AG09309 (cell line): ENCODE measurements at regions not wholly inside any gene's neighbourhood (a gene's known extent, or its start where the extent isn't known, plus 50 kb on each side); places are given as distances from the start of the nearest gene placed in this dataset.

Experiments used
- DNase-seq: peaks from one replicate; pipeline ENCODE4 v3.0.0-alpha.2; 2010; ENCODE audit warnings: low read depth
- H3K4me3 ChIP-seq: 2 replicates; pipeline ENCODE4 v1.5.1; 2011; ENCODE audit warnings: mild to moderate bottlenecking, low read depth, low read length, moderate library complexity; ENCODE audit not compliant: control insufficient read depth
- TF ChIP-seq, protein P1 (sequence below): IDR thresholded peaks from 2 replicates; pipeline ENCODE4 v1.5.1; 2011; ENCODE audit warnings: mild to moderate bottlenecking, low read depth, low read length, inconsistent platforms; ENCODE audit not compliant: insufficient read depth, control insufficient read depth; ENCODE audit errors: missing control alignments

DNA sequence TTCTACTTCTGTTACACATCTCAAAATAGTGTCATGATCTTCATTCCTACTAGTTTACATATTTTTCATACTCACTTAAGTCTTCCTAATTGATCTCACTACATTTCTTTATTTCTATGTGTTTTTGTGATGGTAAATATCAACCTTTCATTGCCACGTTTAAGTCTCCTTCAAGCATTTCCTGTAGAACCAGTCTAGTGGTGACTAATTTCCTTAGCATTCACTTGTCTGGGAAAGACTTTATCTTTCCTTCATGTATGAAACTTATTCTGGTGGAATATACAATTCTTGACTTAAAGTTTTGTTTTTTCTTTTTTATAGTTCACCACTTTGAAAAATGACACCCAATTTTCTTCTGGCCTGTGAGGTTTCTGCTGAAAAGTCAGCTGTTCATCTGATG, 181.4 kb upstream of the NEIL3 start:
- TF ChIP-seq, protein P1, sequence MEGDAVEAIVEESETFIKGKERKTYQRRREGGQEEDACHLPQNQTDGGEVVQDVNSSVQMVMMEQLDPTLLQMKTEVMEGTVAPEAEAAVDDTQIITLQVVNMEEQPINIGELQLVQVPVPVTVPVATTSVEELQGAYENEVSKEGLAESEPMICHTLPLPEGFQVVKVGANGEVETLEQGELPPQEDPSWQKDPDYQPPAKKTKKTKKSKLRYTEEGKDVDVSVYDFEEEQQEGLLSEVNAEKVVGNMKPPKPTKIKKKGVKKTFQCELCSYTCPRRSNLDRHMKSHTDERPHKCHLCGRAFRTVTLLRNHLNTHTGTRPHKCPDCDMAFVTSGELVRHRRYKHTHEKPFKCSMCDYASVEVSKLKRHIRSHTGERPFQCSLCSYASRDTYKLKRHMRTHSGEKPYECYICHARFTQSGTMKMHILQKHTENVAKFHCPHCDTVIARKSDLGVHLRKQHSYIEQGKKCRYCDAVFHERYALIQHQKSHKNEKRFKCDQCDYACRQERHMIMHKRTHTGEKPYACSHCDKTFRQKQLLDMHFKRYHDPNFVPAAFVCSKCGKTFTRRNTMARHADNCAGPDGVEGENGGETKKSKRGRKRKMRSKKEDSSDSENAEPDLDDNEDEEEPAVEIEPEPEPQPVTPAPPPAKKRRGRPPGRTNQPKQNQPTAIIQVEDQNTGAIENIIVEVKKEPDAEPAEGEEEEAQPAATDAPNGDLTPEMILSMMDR: no peak
- H3K4me3 ChIP-seq: no peak overlapping the region
- DNase-seq: no peak

DNA sequence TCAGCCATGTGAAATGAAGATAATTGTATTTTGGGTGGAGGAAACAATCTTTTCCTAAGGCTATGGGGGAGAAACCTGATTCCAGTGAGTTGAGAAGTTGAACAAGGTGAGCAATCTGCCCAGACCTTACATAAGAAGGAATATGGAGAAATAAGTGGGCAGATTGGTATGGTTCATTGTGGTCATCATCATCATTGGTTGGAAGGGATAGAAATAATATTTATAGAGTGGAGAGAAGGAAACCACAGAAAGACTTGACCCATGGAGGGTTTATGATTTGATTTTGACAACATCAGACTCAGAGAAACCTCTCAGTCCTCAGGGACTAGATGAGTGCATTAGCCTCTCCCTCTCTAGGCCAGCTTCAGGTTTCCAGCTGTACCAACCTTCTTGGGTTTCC, 177.9 kb upstream of the NEIL3 start:
- no peak for DNase-seq
- H3K4me3 ChIP-seq: no peak overlapping the region
- TF ChIP-seq, protein P1: no peak

- H3K4me3 ChIP-seq: no peak overlapping the region
- no peak for DNase-seq
- TF ChIP-seq, protein P1: no peak
These were observed 162.0 kb upstream of the NEIL3 start for GRCh38 chr4:177147668-177148067.

DNA sequence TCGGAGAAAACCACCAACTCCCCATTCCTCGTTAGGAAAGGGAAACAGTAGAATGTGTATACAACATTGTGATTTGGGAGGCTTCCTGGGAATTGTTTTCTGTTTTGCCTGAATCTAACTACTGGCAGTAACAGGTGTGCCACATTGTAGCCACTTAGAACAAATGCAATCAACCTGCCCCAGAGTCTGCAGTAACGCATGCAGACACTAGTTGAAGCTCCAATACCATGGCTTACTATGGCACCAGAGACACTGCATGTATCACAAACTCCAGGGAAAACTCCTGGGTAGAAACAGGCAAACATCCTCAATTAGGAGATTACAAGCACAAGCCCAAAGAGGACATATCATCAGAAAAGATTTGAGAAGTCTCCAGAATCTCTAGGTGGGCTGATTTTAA, 154.2 kb upstream of the NEIL3 start:
- TF ChIP-seq, protein P1: no peak
- no peak for DNase-seq
- no peak overlapping the region for H3K4me3 ChIP-seq

DNA sequence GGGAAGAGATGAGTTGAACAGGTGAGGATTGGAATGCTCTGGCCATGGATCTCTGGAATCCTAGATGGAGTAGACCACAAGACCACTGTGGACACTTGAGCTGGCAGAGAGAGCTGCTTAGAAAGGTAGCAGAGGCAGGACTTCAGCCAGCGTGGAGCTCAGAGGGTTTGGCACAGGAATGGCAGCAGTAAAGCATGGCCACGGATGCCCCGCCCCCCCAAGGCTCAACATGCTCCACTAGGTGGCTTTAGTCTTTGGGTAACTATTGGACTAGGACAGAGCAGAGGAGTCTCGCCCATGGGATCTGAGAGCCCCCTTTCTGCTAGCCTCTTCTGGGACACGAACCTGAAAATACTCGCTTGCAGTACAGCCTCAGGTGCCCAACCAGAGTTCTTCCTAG, 150.1 kb upstream of the NEIL3 start:
- DNase-seq: no peak
- no peak overlapping the region for H3K4me3 ChIP-seq
- TF ChIP-seq, protein P1: no peak

- no peak for DNase-seq
- H3K4me3 ChIP-seq: no peak overlapping the region
- TF ChIP-seq, protein P1: no peak
These were observed 147.9 kb upstream of the NEIL3 start for GRCh38 chr4:177161781-177162180.

GRCh38 chr4:177163532-177163931, 146.1 kb upstream of the NEIL3 start:
- TF ChIP-seq, protein P1: no peak
- H3K4me3 ChIP-seq: no peak overlapping the region
- DNase-seq: no peak
